HEK293 (cell line): ENCODE measurements at regions not wholly inside any gene's neighbourhood (a gene's known extent, or its start where the extent isn't known, plus 50 kb on each side); places are given as distances from the start of the nearest gene placed in this dataset.

Experiments
- CTCF ChIA-PET: fragments of 350-600 bp; formaldehyde crosslinking; extraction: SDS; loops from one replicate; lab custom pipeline; 2021; ENCODE audit warnings: antibody characterized with exemption; lab: Yijun Ruan, JAX
- POLR2A ChIA-PET: fragments of 300-600 bp; formaldehyde crosslinking; extraction: SDS; loops from one replicate; lab custom pipeline; 2020; ENCODE audit warnings: antibody characterized with exemption, inconsistent platforms; lab: Yijun Ruan, JAX
- H3K27ac ChIP-seq: fragments of 200-500 bp; sonication (Bioruptor generic); 2 replicates; pipeline ENCODE4 v1.5.1; 2014; ENCODE audit warnings: low read depth, low read length, control low read depth, inconsistent platforms; ENCODE audit errors: extremely low read depth
- H3K36me3 ChIP-seq, 2 experiments: fragments of 200-500 bp in 1 of 2; sonication (Bioruptor generic) in 1 of 2; 1 replicate in 1 of 2; 2 replicates in 1 of 2; pipeline ENCODE4 v1.5.1; 2014 to 2017; ENCODE audit warnings: inconsistent platforms in 2 of 2, low read length in 2 of 2; ENCODE audit not compliant: control insufficient read depth in 2 of 2, insufficient read depth in 1 of 2
- H3K4me1 ChIP-seq: fragments of 200-500 bp; sonication (Bioruptor generic); 2 replicates; pipeline ENCODE4 v1.5.1; 2014; ENCODE audit warnings: mild to moderate bottlenecking, low read length, inconsistent platforms; ENCODE audit not compliant: control insufficient read depth, insufficient read depth
- H3K4me3 ChIP-seq: 2 replicates; pipeline ENCODE4 v1.5.1; 2011; ENCODE audit warnings: low read depth, mild to moderate bottlenecking, control low read depth, low read length, moderate library complexity
- H3K9me3 ChIP-seq: fragments of 200-500 bp; sonication (Bioruptor generic); 2 replicates; pipeline ENCODE4 v1.5.1; 2014; ENCODE audit warnings: low read depth, low read length, inconsistent platforms; ENCODE audit not compliant: control insufficient read depth, insufficient read depth
- BCL11A ChIP-seq: fragments of 450-650 bp; formaldehyde crosslinking; IDR thresholded peaks from 2 replicates; pipeline ENCODE4 v1.5.1; 2016; ENCODE audit warnings: low read depth, missing biosample characterization, missing genetic modification characterization
- EGR2 ChIP-seq: fragments of 450-650 bp; formaldehyde crosslinking; IDR thresholded peaks from 2 replicates; pipeline ENCODE4 v1.5.1; 2016; ENCODE audit warnings: low read depth, missing biosample characterization, missing genetic modification characterization
- OSR2 ChIP-seq: fragments of 450-650 bp; formaldehyde crosslinking; IDR thresholded peaks from 2 replicates; pipeline ENCODE4 v1.5.1; 2016; ENCODE audit warnings: missing biosample characterization, missing genetic modification characterization
- RBAK ChIP-seq: fragments of 450-650 bp; formaldehyde crosslinking; IDR thresholded peaks from 2 replicates; pipeline ENCODE4 v1.5.1; 2016; ENCODE audit warnings: missing biosample characterization, missing genetic modification characterization
- SCRT1 ChIP-seq: fragments of 450-650 bp; formaldehyde crosslinking; IDR thresholded peaks from 2 replicates; pipeline ENCODE4 v1.5.1; 2016; ENCODE audit warnings: missing biosample characterization, missing genetic modification characterization, borderline replicate concordance
- SETDB1 ChIP-seq: IDR thresholded peaks from one replicate; pipeline ENCODE4 v1.6.1; 2017; ENCODE audit warnings: mild to moderate bottlenecking, low read length, moderate library complexity, mixed read lengths; ENCODE audit not compliant: insufficient read length
- SP7 ChIP-seq: fragments of 450-650 bp; formaldehyde crosslinking; IDR thresholded peaks from 2 replicates; pipeline ENCODE4 v1.5.1; 2016; ENCODE audit warnings: missing biosample characterization, missing genetic modification characterization
- ZBTB48 ChIP-seq: fragments of 450-650 bp; formaldehyde crosslinking; IDR thresholded peaks from 2 replicates; pipeline ENCODE4 v1.5.1; 2016; ENCODE audit warnings: missing biosample characterization, missing genetic modification characterization
- ZBTB7A ChIP-seq: fragments of 450-650 bp; formaldehyde crosslinking; IDR thresholded peaks from 2 replicates; pipeline ENCODE4 v1.5.1; 2016; ENCODE audit warnings: low read depth, missing biosample characterization, missing genetic modification characterization
- ZFHX2 ChIP-seq: fragments of 450-650 bp; formaldehyde crosslinking; conservative IDR thresholded peaks from 2 replicates; pipeline ENCODE4 v1.5.1; 2016; ENCODE audit warnings: missing biosample characterization, missing genetic modification characterization
- ZFP37 ChIP-seq: fragments of 450-650 bp; formaldehyde crosslinking; IDR thresholded peaks from 2 replicates; pipeline ENCODE4 v1.5.1; 2016; ENCODE audit warnings: missing biosample characterization, missing genetic modification characterization
- ZNF112 ChIP-seq: fragments of 450-650 bp; formaldehyde crosslinking; IDR thresholded peaks from 2 replicates; pipeline ENCODE4 v1.5.0; 2017; ENCODE audit warnings: missing biosample characterization, missing genetic modification characterization
- ZNF132 ChIP-seq: fragments of 450-650 bp; formaldehyde crosslinking; IDR thresholded peaks from 2 replicates; pipeline ENCODE4 v1.5.1; 2017; ENCODE audit warnings: missing biosample characterization, missing genetic modification characterization, borderline replicate concordance
- ZNF133 ChIP-seq: fragments of 450-650 bp; formaldehyde crosslinking; IDR thresholded peaks from 2 replicates; pipeline ENCODE4 v1.5.1; 2016; ENCODE audit warnings: missing biosample characterization, missing genetic modification characterization
- ZNF140 ChIP-seq: fragments of 450-650 bp; formaldehyde crosslinking; IDR thresholded peaks from 2 replicates; pipeline ENCODE4 v1.5.1; 2016; ENCODE audit warnings: missing biosample characterization, missing genetic modification characterization
- ZNF16 ChIP-seq: fragments of 450-650 bp; formaldehyde crosslinking; IDR thresholded peaks from 2 replicates; pipeline ENCODE4 v1.5.1; 2016; ENCODE audit warnings: low read depth, missing biosample characterization, missing genetic modification characterization
- ZNF169 ChIP-seq: fragments of 450-650 bp; formaldehyde crosslinking; IDR thresholded peaks from 2 replicates; pipeline ENCODE4 v1.5.1; 2016; ENCODE audit warnings: missing biosample characterization, missing genetic modification characterization
- ZNF23 ChIP-seq: fragments of 450-650 bp; formaldehyde crosslinking; IDR thresholded peaks from 2 replicates; pipeline ENCODE4 v1.5.1; 2016; ENCODE audit warnings: missing biosample characterization, missing genetic modification characterization, borderline replicate concordance
- ZNF354C ChIP-seq: fragments of 450-650 bp; formaldehyde crosslinking; IDR thresholded peaks from 2 replicates; pipeline ENCODE4 v1.5.1; 2016; ENCODE audit warnings: missing biosample characterization, missing genetic modification characterization, low read depth, borderline replicate concordance
- ZNF362 ChIP-seq: fragments of 450-650 bp; formaldehyde crosslinking; IDR thresholded peaks from 2 replicates; pipeline ENCODE4 v1.5.1; 2016; ENCODE audit warnings: missing biosample characterization, missing genetic modification characterization
- ZNF423 ChIP-seq: fragments of 450-650 bp; formaldehyde crosslinking; IDR thresholded peaks from 2 replicates; pipeline ENCODE4 v1.5.1; 2016; ENCODE audit warnings: missing biosample characterization, missing genetic modification characterization
- ZNF501 ChIP-seq: fragments of 450-650 bp; formaldehyde crosslinking; IDR thresholded peaks from 2 replicates; pipeline ENCODE4 v1.5.1; 2016; ENCODE audit warnings: missing biosample characterization, missing genetic modification characterization
- ZNF514 ChIP-seq: fragments of 450-650 bp; formaldehyde crosslinking; IDR thresholded peaks from 2 replicates; pipeline ENCODE4 v1.5.1; 2016; ENCODE audit warnings: missing biosample characterization, missing genetic modification characterization
- ZNF548 ChIP-seq: fragments of 450-650 bp; formaldehyde crosslinking; IDR thresholded peaks from 2 replicates; pipeline ENCODE4 v1.5.1; 2016; ENCODE audit warnings: missing biosample characterization, missing genetic modification characterization
- ZNF623 ChIP-seq: fragments of 450-650 bp; formaldehyde crosslinking; IDR thresholded peaks from 2 replicates; pipeline ENCODE4 v1.5.1; 2016; ENCODE audit warnings: missing biosample characterization, missing genetic modification characterization
- ZNF626 ChIP-seq: fragments of 450-650 bp; sonication (Bioruptor Pico); formaldehyde crosslinking; IDR thresholded peaks from 2 replicates; pipeline ENCODE4 v1.5.1; 2018; ENCODE audit warnings: missing biosample characterization, missing genetic modification characterization, inconsistent platforms
- ZNF670 ChIP-seq: fragments of 450-650 bp; formaldehyde crosslinking; IDR thresholded peaks from 2 replicates; pipeline ENCODE4 v1.5.1; 2016; ENCODE audit warnings: missing biosample characterization, missing genetic modification characterization, low read depth
- ZNF777 ChIP-seq: fragments of 450-650 bp; formaldehyde crosslinking; IDR thresholded peaks from 2 replicates; pipeline ENCODE4 v1.5.1; 2017; ENCODE audit warnings: missing biosample characterization, missing genetic modification characterization, borderline replicate concordance
- ZNF843 ChIP-seq: fragments of 450-650 bp; formaldehyde crosslinking; IDR thresholded peaks from 2 replicates; pipeline ENCODE4 v1.5.1; 2016; ENCODE audit warnings: missing biosample characterization, missing genetic modification characterization
- TF ChIP-seq, protein P1 (sequence below): fragments of 450-650 bp; formaldehyde crosslinking; IDR thresholded peaks from 2 replicates; pipeline ENCODE4 v1.5.0; 2017; ENCODE audit warnings: missing biosample characterization, missing genetic modification characterization, borderline replicate concordance

DNA sequence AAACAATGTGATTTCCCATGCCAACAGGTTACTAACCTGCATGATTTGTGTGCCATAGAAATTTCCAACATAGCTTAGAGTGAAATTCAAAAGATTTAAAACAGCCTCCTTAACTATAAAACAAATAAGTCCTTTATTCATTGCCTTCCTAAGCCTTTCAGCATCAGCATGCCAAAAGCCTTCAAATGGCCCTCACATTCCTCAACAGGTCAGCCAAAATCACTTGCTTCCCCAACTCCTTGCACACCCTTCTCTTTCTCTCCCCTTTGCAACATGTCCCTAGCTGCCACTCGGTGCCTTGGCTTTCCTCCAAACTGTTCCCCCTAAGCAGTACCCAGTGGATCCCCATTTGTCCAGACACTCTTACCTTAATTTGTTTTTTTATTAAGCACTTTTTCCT, 74.9 kb upstream of the PCDH19 start:
- Histone ChIP-seq H3K27ac (no peak overlapping the region), H3K4me3 (no peak overlapping the region), H3K9me3 (no peaks in the 10 kb centered on the region), H3K4me1 (no peaks in the 10 kb centered on the region), H3K36me3 (no peaks in the 10 kb centered on the region)
- ChIA-PET POLR2A (no interaction called here), CTCF (interaction anchor here (0.6 to 2.1 kb wide), 2 partner anchors 9 to 344 kb away, joined by 4 to 5 read pairs; no protein-coding TSS in a partner anchor)
- TF ChIP-seq SCRT1 (tag by site-specific recombination) (0 out of 2 replicates have a peak, but pooled peaks have one; percentile 50), ZNF354C (tag by site-specific recombination) (no peak)

DNA sequence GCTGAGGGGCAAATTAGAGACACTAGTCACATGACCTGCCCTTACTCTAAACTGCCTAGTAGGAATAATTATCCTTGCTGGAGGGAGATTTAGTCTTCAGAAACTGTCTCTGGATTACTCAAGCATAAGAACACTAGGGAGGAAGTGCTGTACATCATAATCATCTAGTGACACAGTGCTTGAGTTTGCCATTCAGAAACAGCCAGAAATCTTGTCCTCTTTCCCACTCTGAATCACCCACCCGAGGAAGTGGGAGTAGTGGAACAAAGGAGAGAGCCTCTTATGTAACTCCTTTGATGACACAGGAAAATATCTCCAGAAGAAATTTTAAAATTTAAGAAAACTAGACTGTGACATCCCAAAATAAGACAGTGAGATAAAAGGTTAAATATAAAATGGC, 69.3 kb upstream of the PCDH19 start:
- no peak overlapping the region for H3K27ac ChIP-seq
- H3K36me3 ChIP-seq = no peaks in the 10 kb centered on the region
- CTCF ChIA-PET = no interaction called here
- TF ChIP-seq ZFP37 (tag by site-specific recombination) (no peak), ZNF501 (tag by site-specific recombination) (no peak), ZNF23 (tag by site-specific recombination) (no peak), ZNF362 (no peak), ZNF169 (tag by site-specific recombination) (no peak), ZNF132 (no peak), ZNF777 (tag by site-specific recombination) (no peak), SP7 (tag by site-specific recombination) (no peak), ZFHX2 (no peak), ZNF16 (tag by site-specific recombination) (no peak), ZNF670 (tag by site-specific recombination) (no peak), ZNF843 (tag by site-specific recombination) (no peak), SETDB1 (no peak), OSR2 (tag by site-specific recombination) (no peak), BCL11A (tag by site-specific recombination) (no peak), ZNF112 (tag by site-specific recombination) (no peak), RBAK (tag by site-specific recombination) (no peak)
- TF ChIP-seq, protein P1, sequence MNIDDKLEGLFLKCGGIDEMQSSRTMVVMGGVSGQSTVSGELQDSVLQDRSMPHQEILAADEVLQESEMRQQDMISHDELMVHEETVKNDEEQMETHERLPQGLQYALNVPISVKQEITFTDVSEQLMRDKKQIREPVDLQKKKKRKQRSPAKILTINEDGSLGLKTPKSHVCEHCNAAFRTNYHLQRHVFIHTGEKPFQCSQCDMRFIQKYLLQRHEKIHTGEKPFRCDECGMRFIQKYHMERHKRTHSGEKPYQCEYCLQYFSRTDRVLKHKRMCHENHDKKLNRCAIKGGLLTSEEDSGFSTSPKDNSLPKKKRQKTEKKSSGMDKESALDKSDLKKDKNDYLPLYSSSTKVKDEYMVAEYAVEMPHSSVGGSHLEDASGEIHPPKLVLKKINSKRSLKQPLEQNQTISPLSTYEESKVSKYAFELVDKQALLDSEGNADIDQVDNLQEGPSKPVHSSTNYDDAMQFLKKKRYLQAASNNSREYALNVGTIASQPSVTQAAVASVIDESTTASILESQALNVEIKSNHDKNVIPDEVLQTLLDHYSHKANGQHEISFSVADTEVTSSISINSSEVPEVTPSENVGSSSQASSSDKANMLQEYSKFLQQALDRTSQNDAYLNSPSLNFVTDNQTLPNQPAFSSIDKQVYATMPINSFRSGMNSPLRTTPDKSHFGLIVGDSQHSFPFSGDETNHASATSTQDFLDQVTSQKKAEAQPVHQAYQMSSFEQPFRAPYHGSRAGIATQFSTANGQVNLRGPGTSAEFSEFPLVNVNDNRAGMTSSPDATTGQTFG (tag by site-specific recombination) = no peak
- H3K4me1 ChIP-seq = no peaks in the 10 kb centered on the region
- POLR2A ChIA-PET = no interaction called here
- H3K4me3 ChIP-seq = no peak overlapping the region
- no peaks in the 10 kb centered on the region for H3K9me3 ChIP-seq

DNA sequence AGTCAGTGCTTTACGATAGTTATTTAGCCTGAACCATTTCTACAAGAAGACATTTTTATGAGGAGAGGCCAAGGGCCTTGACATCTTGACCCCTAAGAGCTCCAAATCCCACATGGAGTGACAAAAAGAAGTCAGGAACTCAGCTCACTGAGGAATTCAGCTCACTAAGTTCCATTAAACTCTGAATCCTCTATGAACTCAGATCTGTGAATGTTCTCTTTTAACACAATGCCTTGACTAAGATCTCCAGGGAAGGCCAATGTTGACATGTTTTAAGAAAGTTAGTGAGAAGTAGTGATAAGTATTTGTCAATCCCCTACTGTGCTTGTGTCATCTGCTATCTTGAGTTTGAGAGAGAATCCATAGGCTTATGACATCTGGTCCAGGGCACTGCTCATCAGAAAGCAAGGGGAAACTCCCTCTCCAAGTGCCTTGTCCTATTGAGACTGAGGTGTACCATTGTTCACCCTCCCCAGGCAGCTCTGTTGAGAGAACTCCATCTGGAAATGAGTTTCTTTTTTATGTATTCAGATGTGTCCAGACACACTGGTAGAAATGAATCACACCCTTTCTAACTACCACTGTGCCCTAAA, 68.7 kb upstream of the PCDH19 start:
- no peak overlapping the region for H3K4me3 ChIP-seq
- H3K36me3 ChIP-seq = no peaks in the 10 kb centered on the region
- ChIA-PET CTCF (interaction anchor here (0.5 kb wide), 1 partner anchor 625 kb away, joined by 7 read pairs; no protein-coding TSS in a partner anchor), POLR2A (no interaction called here)
- H3K9me3 ChIP-seq = no peaks in the 10 kb centered on the region
- no peak overlapping the region for H3K27ac ChIP-seq
- H3K4me1 ChIP-seq = no peaks in the 10 kb centered on the region
- TF ChIP-seq ZNF423 (tag by site-specific recombination) = no peak
- no peak for TF ChIP-seq ZBTB7A
- no peak for TF ChIP-seq ZNF626 (tag by site-specific recombination)
- TF ChIP-seq ZNF623 (tag by site-specific recombination) = no peak
- TF ChIP-seq SETDB1 = no peak
- TF ChIP-seq ZBTB48 (tag by site-specific recombination) = no peak
- no peak for TF ChIP-seq ZNF548 (tag by site-specific recombination)
- no peak for TF ChIP-seq ZFP37 (tag by site-specific recombination)
- no peak for TF ChIP-seq RBAK (tag by site-specific recombination)
- TF ChIP-seq ZNF670 (tag by site-specific recombination) = no peak
- TF ChIP-seq ZNF16 (tag by site-specific recombination) = no peak
- TF ChIP-seq EGR2 (tag by site-specific recombination) = no peak
- TF ChIP-seq ZNF140 (tag by site-specific recombination) = no peak
- no peak for TF ChIP-seq ZNF514 (tag by site-specific recombination)
- no peak for TF ChIP-seq ZNF133 (tag by site-specific recombination)
